IPS-15b (cell line): ENCODE measurements at regions not wholly inside any gene's neighbourhood (a gene's known extent, or its start where the extent isn't known, plus 50 kb on each side); places are given as distances from the start of the nearest gene placed in this dataset.
"Not testable (repeated sequence)": the region's sequence is repeated elsewhere in the genome, so short reads cannot be mapped to it uniquely, and the experiment has no call there.

Experiments
- H3K27me3 ChIP-seq: one replicate; pipeline ENCODE4 v1.6.1; 2013; ENCODE audit warnings: low read length; ENCODE audit not compliant: control insufficient read depth, insufficient read depth
- H3K36me3 ChIP-seq: one replicate; pipeline ENCODE4 v1.6.1; 2013; ENCODE audit warnings: low read length; ENCODE audit not compliant: control insufficient read depth, insufficient read depth
- H3K4me1 ChIP-seq: one replicate; pipeline ENCODE4 v1.6.1; 2013; ENCODE audit warnings: mild to moderate bottlenecking, low read length; ENCODE audit not compliant: control insufficient read depth, insufficient read depth
- H3K4me3 ChIP-seq: one replicate; pipeline ENCODE4 v1.5.1; 2013; ENCODE audit warnings: low read depth, low read length
- H3K9ac ChIP-seq: one replicate; pipeline ENCODE4 v1.6.1; 2013; ENCODE audit warnings: low read depth, mild to moderate bottlenecking, low read length
- H3K9me3 ChIP-seq: one replicate; pipeline ENCODE4 v1.6.1; 2013; ENCODE audit warnings: mild to moderate bottlenecking, low read length; ENCODE audit not compliant: control insufficient read depth, insufficient read depth

DNA sequence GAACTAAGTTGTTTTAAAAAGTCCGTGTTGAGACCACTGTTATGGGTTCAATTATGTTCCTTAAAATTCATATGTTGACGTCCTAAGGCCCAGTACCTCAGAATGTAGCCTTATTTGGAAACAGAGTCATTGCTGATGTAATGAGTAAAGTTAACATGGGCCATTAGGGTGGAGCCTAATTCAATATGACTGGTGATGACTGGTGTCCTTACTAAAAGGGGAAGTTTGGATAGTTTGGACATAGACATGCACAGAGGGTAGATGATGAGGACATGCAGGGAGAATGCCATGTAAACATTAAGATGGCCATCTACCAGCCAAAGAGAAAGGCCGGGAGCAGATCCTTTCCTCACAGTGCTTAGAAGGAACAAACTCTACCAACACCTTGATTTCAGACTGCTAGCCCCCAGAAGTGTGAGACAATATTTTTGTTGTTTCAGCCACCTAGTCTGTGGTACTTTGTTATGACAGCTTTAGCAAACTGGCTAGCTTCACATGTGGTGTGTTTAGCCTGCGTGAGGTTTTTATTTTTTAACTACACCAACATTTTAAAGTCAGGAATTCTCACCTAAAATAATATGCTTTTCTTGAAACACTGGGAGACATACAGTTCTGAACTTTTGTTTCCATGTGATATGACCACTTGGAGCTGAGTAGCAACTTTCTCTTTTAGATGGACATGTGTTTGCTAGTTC, 135.3 kb downstream of the YIPF5 start:
- Histone ChIP-seq H3K4me1 (no peaks in the 10 kb centered on the region), H3K9ac (no peak overlapping the region), H3K36me3 (no peaks in the 10 kb centered on the region), H3K27me3 (no peaks in the 10 kb centered on the region), H3K9me3 (no peaks in the 10 kb centered on the region), H3K4me3 (no peak overlapping the region)

DNA sequence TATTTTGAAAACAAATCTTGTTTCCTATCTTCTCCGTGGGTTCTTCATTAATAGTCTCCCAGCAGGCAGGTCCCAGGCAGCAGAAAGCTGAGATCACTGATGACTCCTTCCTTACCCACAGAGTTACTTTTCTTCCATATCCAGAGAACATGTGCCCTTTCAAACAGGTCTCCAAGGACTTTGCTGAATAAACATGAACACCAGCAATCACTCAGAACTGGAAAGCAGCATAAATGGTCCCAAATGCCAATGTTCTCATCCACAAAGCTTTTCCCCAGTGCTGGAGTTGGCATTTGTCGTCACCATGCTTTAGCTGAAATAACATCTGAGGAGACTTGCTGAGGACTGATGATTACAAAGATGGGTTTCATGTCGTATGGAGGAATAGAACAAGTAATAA, 134.0 kb downstream of the YIPF5 start:
- Histone ChIP-seq H3K9ac (no peak overlapping the region), H3K4me1 (no peaks in the 10 kb centered on the region), H3K36me3 (no peaks in the 10 kb centered on the region), H3K9me3 (no peaks in the 10 kb centered on the region), H3K4me3 (no peak overlapping the region), H3K27me3 (no peaks in the 10 kb centered on the region)

DNA sequence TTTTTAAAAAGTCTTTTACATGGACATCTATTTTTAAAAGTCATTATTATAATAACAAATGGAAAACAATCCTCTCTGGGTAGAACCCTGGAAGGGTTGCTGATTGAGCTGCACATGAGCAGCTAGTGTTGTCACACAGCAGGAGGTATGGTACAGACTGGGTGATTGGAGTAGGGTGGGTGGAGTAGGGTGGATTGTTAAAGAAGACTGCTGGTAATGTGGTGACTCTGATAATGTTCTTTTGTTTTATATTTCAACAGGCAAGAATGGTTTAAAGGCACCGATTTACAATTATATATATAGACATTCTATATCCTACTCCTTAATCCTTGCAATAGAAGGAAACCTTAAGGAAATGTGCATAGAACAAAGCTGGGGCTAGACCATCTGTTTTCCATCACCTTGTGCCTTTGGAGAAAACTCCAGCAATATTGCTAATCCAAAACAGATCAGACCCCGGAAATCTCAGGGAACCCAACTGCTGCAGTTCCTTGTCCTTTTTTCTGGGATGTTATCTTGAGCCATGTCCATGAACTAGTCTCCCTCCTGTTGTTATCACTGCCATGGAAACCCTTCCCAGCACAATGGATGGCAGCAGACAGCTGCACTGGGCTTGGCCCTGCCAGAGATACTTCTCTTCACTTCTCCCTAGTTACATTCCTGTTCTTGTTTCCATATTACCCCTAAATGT, 129.7 kb downstream of the YIPF5 start:
- Histone ChIP-seq H3K27me3 (no peaks in the 10 kb centered on the region), H3K4me3 (no peak overlapping the region), H3K9me3 (no peaks in the 10 kb centered on the region), H3K36me3 (no peaks in the 10 kb centered on the region), H3K9ac (no peak overlapping the region), H3K4me1 (no peaks in the 10 kb centered on the region)

DNA sequence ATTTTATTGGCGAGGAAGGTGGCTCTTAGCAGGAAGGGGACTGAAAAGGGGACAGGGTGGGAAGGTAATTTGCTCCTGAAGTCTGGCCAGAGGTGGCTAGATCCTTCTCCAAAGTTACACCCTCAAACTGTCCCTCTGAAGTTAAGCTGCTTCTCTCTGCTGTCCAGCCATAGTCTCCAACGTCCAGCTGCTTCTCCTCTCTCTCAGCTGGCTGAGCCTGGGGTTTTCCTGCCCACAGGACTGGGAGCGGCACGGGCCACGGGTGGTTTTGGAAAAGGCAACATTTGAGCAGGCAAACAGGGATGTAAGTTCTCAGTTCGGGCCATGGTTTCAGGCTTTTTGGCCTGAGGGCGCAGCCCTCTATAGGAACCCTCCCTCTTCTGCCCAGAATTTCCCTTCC, 128.3 kb downstream of the YIPF5 start:
- Histone ChIP-seq H3K27me3 (no peaks in the 10 kb centered on the region), H3K4me1 (no peaks in the 10 kb centered on the region), H3K36me3 (no peaks in the 10 kb centered on the region), H3K9me3 (no peaks in the 10 kb centered on the region), H3K9ac (no peak overlapping the region), H3K4me3 (no peak overlapping the region)

DNA sequence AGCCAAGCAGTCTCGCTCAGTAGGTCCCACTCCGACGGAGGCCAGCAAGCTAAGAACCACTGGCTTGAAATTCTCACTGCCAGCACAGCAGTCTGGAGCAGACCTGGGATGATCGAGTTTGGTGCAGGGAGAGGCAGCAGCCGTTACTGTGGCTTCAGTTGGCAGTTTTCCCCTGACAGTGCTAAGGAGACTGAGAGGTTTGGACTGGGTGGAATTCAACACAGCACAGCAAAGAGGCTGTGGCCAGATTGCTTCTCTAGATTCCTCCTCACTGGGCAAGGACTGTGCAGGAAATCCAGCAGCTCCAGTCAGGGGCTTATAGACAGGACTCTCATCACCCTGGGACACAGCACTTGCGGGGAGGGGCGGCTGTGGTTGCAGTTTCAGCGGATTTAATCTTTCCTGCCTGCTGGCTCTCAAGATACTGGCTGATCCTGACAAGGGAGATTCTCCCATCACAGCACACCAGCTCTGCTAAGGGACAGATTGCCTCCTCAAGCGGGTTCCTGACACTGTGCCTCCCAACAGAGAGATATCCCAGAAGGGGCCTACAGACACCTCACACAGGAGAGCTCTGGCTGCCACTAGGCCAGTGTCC, 122.1 kb downstream of the YIPF5 start:
- no peaks in the 10 kb centered on the region for H3K27me3 ChIP-seq
- no peaks in the 10 kb centered on the region for H3K9me3 ChIP-seq
- H3K9ac ChIP-seq = no peak overlapping the region

DNA sequence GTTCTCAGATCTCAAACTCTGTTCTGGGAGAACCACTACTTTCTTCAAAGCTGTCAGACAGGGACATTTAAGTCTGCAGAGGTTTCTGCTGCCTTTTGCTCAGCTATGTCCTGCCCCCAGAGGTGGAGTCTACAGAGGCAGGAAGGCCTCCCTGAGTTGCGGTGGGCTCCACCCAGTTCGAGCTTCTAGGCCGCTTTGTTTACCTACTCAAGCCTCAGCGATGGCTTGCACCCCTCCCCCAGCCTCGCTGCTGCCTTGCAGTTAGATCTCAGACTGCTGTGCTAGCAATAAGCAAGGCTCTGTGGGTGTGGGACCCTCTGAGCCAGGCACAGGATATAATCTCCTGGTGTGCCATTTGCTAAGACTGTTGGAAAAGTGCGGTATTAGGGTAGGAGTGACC, 115.1 kb downstream of the YIPF5 start:
- not testable (repeated sequence) for H3K9ac ChIP-seq, H3K27me3 ChIP-seq, H3K4me1 ChIP-seq, H3K4me3 ChIP-seq, H3K36me3 ChIP-seq, H3K9me3 ChIP-seq

More for the DNA sequence above, 122.1 kb downstream of the YIPF5 start:
- H3K4me1 ChIP-seq = no peaks in the 10 kb centered on the region
- no peak overlapping the region for H3K4me3 ChIP-seq
- no peaks in the 10 kb centered on the region for H3K36me3 ChIP-seq

DNA sequence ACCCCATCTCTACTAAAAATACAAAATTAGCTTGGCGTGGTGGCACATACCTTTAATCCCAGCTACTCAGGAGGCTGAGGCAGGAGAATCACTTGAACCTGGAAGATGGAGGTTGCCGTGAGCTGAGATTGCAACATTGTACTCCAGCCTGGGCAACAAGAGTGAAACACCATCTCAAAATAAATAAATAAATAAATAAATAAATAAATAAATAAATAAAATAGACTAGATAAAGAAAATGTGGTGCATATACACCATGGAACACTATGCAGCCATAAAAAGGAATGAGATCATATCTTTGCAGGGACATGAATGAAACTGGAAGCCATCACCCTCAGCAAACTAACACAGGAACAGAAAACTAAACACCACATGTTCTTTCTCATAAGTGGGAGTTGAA, 110.4 kb downstream of the YIPF5 start:
- H3K4me3 ChIP-seq, H3K4me1 ChIP-seq, H3K36me3 ChIP-seq, H3K9ac ChIP-seq, H3K27me3 ChIP-seq, H3K9me3 ChIP-seq: not testable (repeated sequence)

DNA sequence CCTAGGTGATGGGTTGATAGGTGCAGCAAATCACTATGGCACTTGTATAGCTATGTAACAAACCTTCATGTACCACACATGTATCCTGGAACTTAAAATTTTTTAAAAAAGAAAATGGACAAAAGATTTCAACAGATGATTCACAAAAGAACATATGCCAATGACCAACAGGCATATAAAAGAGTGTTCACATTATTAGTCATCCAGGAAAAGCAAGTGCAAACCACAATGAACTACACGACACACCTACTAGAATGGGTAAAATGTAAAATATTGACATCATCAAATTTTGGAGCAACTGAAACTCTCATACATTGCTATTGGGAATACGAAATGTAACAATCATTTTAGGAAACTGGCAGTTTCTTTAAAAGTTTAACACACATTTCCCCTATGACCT, 109.9 kb downstream of the YIPF5 start:
- Histone ChIP-seq H3K36me3 (no peaks in the 10 kb centered on the region), H3K9me3 (no peaks in the 10 kb centered on the region), H3K4me3 (no peak overlapping the region), H3K27me3 (no peaks in the 10 kb centered on the region), H3K4me1 (no peaks in the 10 kb centered on the region), H3K9ac (no peak overlapping the region)

DNA sequence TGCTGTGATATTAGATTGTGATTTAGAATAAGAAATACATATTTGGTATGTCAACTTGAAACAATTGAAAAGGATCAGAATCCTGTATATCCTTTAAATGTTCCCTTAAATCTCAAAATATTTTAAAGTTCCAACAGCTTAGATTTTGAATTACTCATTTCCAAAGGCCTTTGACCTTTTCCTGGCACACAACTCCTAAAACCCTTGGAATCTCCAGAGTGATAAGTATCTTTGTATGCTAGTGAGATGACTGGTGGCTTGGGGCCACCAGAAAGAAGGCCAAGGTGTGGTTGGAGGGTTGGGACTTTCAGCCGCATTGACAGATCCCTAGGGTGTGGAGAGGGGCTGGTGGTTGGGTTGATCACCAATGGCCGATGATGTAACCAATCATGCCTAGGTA, 104.7 kb downstream of the YIPF5 start:
- no peak overlapping the region for H3K9ac ChIP-seq
- H3K27me3 ChIP-seq = no peaks in the 10 kb centered on the region
- no peaks in the 10 kb centered on the region for H3K36me3 ChIP-seq

DNA sequence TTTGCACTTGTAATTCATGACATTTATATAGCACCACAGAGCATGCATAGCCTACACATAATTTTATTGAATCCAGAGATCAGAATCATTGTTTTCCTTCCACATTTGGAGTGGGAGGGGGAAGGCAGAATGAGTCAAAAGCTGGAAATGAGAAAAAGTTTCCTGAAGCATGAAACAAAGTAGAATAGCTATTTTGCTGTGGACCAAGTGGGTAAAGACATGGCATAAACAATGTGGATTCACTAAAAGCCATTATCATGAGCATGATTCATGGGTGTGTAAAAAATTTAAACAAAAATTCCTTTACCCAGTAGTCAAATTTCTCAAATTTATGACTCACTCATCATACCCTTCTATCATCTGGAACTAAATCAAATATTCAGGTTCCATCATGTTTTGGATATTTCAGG, 97.9 kb downstream of the YIPF5 start:
- Histone ChIP-seq H3K36me3 (no peaks in the 10 kb centered on the region), H3K9ac (no peak overlapping the region), H3K27me3 (no peaks in the 10 kb centered on the region), H3K4me3 (no peak overlapping the region), H3K4me1 (no peaks in the 10 kb centered on the region), H3K9me3 (no peaks in the 10 kb centered on the region)

More for the DNA sequence above, 104.7 kb downstream of the YIPF5 start:
- no peak overlapping the region for H3K4me3 ChIP-seq
- no peaks in the 10 kb centered on the region for H3K9me3 ChIP-seq
- no peaks in the 10 kb centered on the region for H3K4me1 ChIP-seq

DNA sequence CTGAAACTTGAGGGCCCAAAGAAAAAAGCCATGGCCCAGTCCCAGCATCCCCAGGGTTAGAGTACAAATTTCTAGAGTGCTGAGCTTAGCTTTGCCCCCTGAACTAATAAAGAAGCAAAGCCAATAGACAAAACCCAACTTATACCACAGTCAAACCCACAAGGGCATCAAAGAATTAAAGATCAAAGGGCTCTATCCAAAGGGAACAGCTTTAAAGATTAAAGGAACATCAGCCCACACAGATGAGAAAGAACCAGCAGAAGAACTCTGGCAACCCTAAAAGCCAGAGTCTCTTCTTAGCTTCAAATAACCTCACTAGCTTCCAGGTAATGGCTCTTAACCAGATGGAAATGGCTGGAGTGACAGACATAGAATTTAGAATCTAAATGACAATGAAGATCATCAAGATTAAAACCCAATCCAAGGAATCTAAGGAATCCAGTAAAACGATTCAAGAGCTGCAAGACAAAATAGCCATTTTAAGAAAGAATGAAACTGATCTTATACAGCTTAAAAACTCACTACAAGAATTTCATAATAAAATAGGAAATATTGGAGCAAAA, 93.9 kb downstream of the YIPF5 start:
- Histone ChIP-seq H3K27me3 (no peaks in the 10 kb centered on the region), H3K4me1 (no peaks in the 10 kb centered on the region), H3K9ac (no peak overlapping the region), H3K36me3 (no peaks in the 10 kb centered on the region), H3K4me3 (no peak overlapping the region), H3K9me3 (no peaks in the 10 kb centered on the region)

DNA sequence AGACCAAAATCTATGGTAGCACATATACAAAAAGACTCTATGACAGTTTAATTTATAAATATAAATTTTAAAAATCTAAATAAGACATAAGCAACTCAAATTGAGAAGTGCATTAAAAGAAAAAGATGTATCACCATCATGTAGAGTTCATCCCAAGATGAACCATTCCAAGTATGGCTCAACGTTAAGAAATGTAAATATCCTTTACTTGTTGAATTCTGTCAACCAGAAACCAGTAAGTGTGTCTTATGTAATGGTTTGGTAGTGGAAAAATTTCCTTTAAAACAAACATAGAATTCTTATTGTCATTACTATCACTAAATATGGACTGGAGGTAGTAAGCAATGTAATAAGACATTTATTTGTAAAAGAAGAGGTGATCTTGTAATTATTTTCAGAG, 87.3 kb downstream of the YIPF5 start:
- Histone ChIP-seq H3K27me3 (no peaks in the 10 kb centered on the region), H3K9ac (no peak overlapping the region), H3K4me1 (no peaks in the 10 kb centered on the region), H3K9me3 (no peaks in the 10 kb centered on the region), H3K36me3 (no peaks in the 10 kb centered on the region), H3K4me3 (no peak overlapping the region)
